GM06990 (cell line): ENCODE measurements at regions not wholly inside any gene's neighbourhood (a gene's known extent, or its start where the extent isn't known, plus 50 kb on each side); places are given as distances from the start of the nearest gene placed in this dataset.

Experiments
- DNase-seq: peaks from one replicate; pipeline ENCODE4 v3.0.0-alpha.2; 2011; ENCODE audit not compliant: insufficient read length; ENCODE audit errors: extremely low read depth
- H3K27me3 ChIP-seq: replicated peaks from 2 replicates; pipeline ENCODE4 v1.6.0; 2011; ENCODE audit warnings: low read length; ENCODE audit not compliant: control insufficient read depth, insufficient read depth
- H3K36me3 ChIP-seq: 2 replicates; pipeline ENCODE4 v1.5.1; 2011; ENCODE audit warnings: low read length; ENCODE audit not compliant: control insufficient read depth, insufficient read depth
- H3K4me3 ChIP-seq: replicated peaks from 2 replicates; pipeline ENCODE4 v1.5.1; 2011; ENCODE audit warnings: low read depth, mild to moderate bottlenecking, control low read depth, low read length
- CTCF ChIP-seq: IDR thresholded peaks from 2 replicates; pipeline ENCODE4 v1.5.1; 2011; ENCODE audit warnings: low read length, control low read depth, mild to moderate bottlenecking, inconsistent platforms; ENCODE audit not compliant: insufficient read depth, poor library complexity, severe bottlenecking

- Histone ChIP-seq H3K36me3 (no peaks in the 10 kb centered on the region), H3K4me3 (no peak overlapping the region), H3K27me3 (no peaks in the 10 kb centered on the region; the same call in 1 of the 2 replicates)
- DNase-seq, result no peak
- TF ChIP-seq CTCF, result no peak
Observed at GRCh38 chr7:131170440-131171271, 157.0 kb upstream of the MKLN1 start.

GRCh38 chr7:131173145-131173890, 154.4 kb upstream of the MKLN1 start:
- no peak for TF ChIP-seq CTCF

DNA sequence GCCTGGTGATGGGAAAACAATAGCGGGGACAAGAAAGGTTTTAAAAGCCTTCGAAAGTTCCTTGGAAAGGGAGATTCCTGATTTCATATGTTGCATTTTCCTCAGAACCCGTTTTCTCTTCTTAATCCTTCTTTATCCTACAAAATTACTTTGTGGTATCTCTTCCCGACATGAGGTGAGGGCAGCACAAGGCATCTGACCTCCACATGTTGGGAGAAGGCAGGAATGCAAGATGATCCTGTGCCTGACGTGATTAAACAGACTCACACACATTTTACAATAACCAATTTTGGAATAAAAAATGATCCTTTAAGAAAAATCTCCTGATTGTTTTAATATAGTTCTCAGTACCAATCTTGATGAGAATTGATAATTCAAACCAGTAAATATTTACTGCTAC, 153.3 kb upstream of the MKLN1 start:
- TF ChIP-seq CTCF, result no peak
- no peaks in the 10 kb centered on the region for H3K36me3 ChIP-seq

More at GRCh38 chr7:131173145-131173890, 154.4 kb upstream of the MKLN1 start:
- Histone ChIP-seq H3K27me3 (no peaks in the 10 kb centered on the region; the same call in 1 of the 2 replicates), H3K4me3 (no peak overlapping the region), H3K36me3 (no peaks in the 10 kb centered on the region)
- DNase-seq, result no peak

DNA sequence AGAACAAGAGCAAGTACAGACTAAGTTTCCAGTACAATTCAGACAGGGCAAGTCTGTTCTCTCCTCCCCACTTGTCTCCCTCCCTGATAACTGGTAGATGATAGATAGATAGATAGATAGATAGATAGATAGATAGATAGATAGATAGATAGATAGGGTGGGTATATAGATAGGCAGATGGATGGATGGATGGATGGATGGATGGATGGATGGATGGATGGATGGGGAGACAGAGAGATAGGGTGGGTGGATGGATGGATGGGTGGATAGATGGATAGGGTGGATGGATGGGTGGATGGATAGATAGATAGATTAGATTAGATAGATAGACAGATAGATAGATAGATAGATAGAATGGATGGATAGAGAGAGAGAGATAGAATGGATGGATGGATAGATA, 152.8 kb upstream of the MKLN1 start:
- H3K36me3 ChIP-seq, result no peaks in the 10 kb centered on the region
- H3K27me3 ChIP-seq, result no peaks in the 10 kb centered on the region; the same call in 1 of the 2 replicates
- no peak overlapping the region for H3K4me3 ChIP-seq
- no peak for DNase-seq
- TF ChIP-seq CTCF, result no peak

More for the DNA sequence above, 153.3 kb upstream of the MKLN1 start:
- H3K27me3 ChIP-seq, result no peaks in the 10 kb centered on the region; the same call in 1 of the 2 replicates
- DNase-seq, result no peak
- no peak overlapping the region for H3K4me3 ChIP-seq

DNA sequence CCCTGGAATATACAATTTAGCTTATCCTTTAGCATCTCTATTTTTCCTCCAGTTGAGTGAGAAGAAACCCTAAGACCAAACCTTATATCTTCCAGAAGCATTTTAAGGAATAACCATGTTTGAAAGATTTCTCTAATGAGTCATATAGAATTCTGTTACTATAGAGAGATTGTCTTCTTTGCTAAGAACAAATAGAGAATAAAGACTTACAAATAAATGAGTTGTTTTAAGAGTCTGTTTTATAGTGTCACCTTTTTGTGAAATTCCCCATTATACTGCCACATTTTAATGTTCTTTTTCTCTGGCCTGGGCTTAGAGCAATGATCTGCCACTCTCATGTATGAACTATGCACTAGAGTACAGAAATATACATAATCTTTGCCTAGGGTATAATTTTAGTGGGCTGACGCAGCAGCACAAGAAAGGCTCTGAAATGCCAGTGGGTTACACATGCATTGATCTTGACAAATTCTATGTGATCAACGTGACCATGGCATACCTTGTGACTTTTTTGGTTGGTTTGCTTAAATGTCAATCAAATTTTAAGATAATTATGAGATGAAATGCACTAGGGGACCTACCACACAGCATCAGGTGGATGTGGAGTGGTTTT, 145.1 kb upstream of the MKLN1 start:
- H3K36me3 ChIP-seq, result no peaks in the 10 kb centered on the region
- H3K27me3 ChIP-seq, result no peaks in the 10 kb centered on the region
- TF ChIP-seq CTCF, result no peak
- no peak for DNase-seq
- no peak overlapping the region for H3K4me3 ChIP-seq
